Stomach (tissue), 8 donors: ENCODE measurements at regions not wholly inside any gene's neighbourhood (a gene's known extent, or its start where the extent isn't known, plus 50 kb on each side); places are given as distances from the start of the nearest gene placed in this dataset.

ENCODE experiments used
- DNase-seq, 2 donors: peaks; one replicate each; pipeline versions ENCODE4 v3.0.0 to v3.0.0-alpha.2; 2013 to 2019
- H3K27ac ChIP-seq, 5 donors: fragments of 200-600 bp in 4 of 5; sonication (generic) in 4 of 5; one replicate each; pipeline ENCODE4 v1.5.1; 2013 to 2019; ENCODE audit warnings: mild to moderate bottlenecking in 1 of 5, moderate library complexity in 1 of 5
- H3K27me3 ChIP-seq, 3 donors: fragments of 200-600 bp; sonication (generic); one replicate each; pipeline ENCODE4 v1.5.1; 2017 to 2019; ENCODE audit warnings: mixed run types in 1 of 3
- H3K36me3 ChIP-seq, 4 donors: fragments of 200-600 bp; sonication (generic); 1 replicate in 3 of 4; 2 replicates in 1 of 4; pipeline ENCODE4 v1.5.1; 2016 to 2019
- H3K4me1 ChIP-seq, 4 donors: fragments of 200-600 bp; sonication (generic); one replicate each; pipeline ENCODE4 v1.5.1; 2016 to 2019
- H3K4me3 ChIP-seq, 4 donors: fragments of 200-600 bp; sonication (generic) in 3 of 4; one replicate each; pipeline ENCODE4 v1.5.1; 2016 to 2019; ENCODE audit warnings: mild to moderate bottlenecking in 1 of 4
- H3K9me3 ChIP-seq, 4 donors: fragments of 200-600 bp; sonication (generic); one replicate each; pipeline ENCODE4 v1.5.1; 2016 to 2019
- CTCF ChIP-seq, 7 experiments: fragments of 450-650 bp in 4 of 7; fragments of 200-600 bp in 3 of 7; sonication (generic) in 3 of 7; IDR thresholded peaks; one replicate each; pipeline ENCODE4 v1.5.1; 2016 to 2019; ENCODE audit warnings: antibody characterized with exemption in 7 of 7, control low read depth in 2 of 7, mild to moderate bottlenecking in 1 of 7
- EP300 ChIP-seq: sonication (generic); formaldehyde crosslinking; IDR thresholded peaks from one replicate; pipeline ENCODE4 v1.6.1; 2017; ENCODE audit warnings: antibody characterized with exemption
- POLR2A ChIP-seq, 4 donors: fragments of 450-650 bp; IDR thresholded peaks; one replicate each; pipeline ENCODE4 v1.6.1; 2016; ENCODE audit warnings: antibody characterized with exemption in 4 of 4, control low read depth in 2 of 4, mild to moderate bottlenecking in 1 of 4, moderate library complexity in 1 of 4
- POLR2AphosphoS5 ChIP-seq, 3 donors: sonication (generic); formaldehyde crosslinking; IDR thresholded peaks; one replicate each; pipeline ENCODE4 v1.6.1; 2016; ENCODE audit warnings: antibody characterized with exemption in 3 of 3
- WGBS, 5 donors: extraction: QIAGEN DNeasy Blood & Tissue Kit in 3 of 5; methylation state at CpG; one replicate each; pipeline versions ENCODE4 v1.1.5 to v1.1.7; 2013 to 2018; 5-methylcytosine and 5-hydroxymethylcytosine counted together
- intact Hi-C: fragments of 100-400 bp; cut with DNase I; formaldehyde crosslinking; loops from one replicate; pipeline ENCODE4 v1.15.1; 2023; ENCODE audit warnings: low total_unique reads
- donor health status: healthy with polysubstance abuse.
- donor health status: Bipolar disorder and iron deficiency.
- donor health status: healthy.

GRCh38 chr5:86968301-86968753 is 299.4 kb upstream of the RASA1 start:
- Histone ChIP-seq H3K4me1 (peaks cover 0 to 7% (median 2%) of the 10 kb centered on the region in 4 donors), H3K27me3 (no peaks in the 10 kb centered on the region), H3K36me3 (no peaks in the 10 kb centered on the region), H3K4me3 (no peak overlapping the region), H3K9me3 (no peaks in the 10 kb centered on the region), H3K27ac (no peak overlapping the region)
- no peak for TF ChIP-seq POLR2AphosphoS5 (IDR thresholded peaks at IDR 0.05)
- TF ChIP-seq EP300 = no peak
- peak in 3 of 7 experiments; percentile 24 to 31 (median 29) for TF ChIP-seq CTCF (IDR thresholded peaks at IDR 0.05)
- no peak for TF ChIP-seq POLR2A (IDR thresholded peaks at IDR 0.05)
- WGBS, 5 donors = 3 to 9% (median 5%) methylated on average over 4 of the region's 4 CpGs
- intact Hi-C loops = no loop called here
- peak in 1 of 2 donors; percentile 67 for DNase-seq

GRCh38 chr5:86970361-86970760 is 297.3 kb upstream of the RASA1 start:
- no peaks in the 10 kb centered on the region for H3K27me3 ChIP-seq
- intact Hi-C loops = no loop called here
- H3K9me3 ChIP-seq = no peaks in the 10 kb centered on the region
- no peak for DNase-seq
- H3K4me1 ChIP-seq = peaks cover 0 to 7% (median 2%) of the 10 kb centered on the region in 4 donors
- TF ChIP-seq CTCF (IDR thresholded peaks at IDR 0.05) (no peak), EP300 (no peak), POLR2A (IDR thresholded peaks at IDR 0.05) (no peak), POLR2AphosphoS5 (IDR thresholded peaks at IDR 0.05) (no peak)
- no peaks in the 10 kb centered on the region for H3K36me3 ChIP-seq
- 81 to 94% (median 89%) methylated on average over 3 of the region's 3 CpGs for WGBS, 5 donors
- no peak overlapping the region for H3K27ac ChIP-seq
- no peak overlapping the region for H3K4me3 ChIP-seq

GRCh38 chr5:86971034-86971571 is 296.6 kb upstream of the RASA1 start:
- WGBS, 5 donors = 16 to 34% (median 31%) methylated on average over 4 of the region's 4 CpGs
- Histone ChIP-seq H3K27ac (no peak overlapping the region), H3K9me3 (no peaks in the 10 kb centered on the region), H3K4me3 (no peak overlapping the region), H3K4me1 (peaks cover 0 to 7% (median 2%) of the 10 kb centered on the region in 4 donors), H3K36me3 (no peaks in the 10 kb centered on the region), H3K27me3 (no peaks in the 10 kb centered on the region)
- intact Hi-C loops = no loop called here
- TF ChIP-seq POLR2AphosphoS5 (IDR thresholded peaks at IDR 0.05) = no peak
- no peak for TF ChIP-seq POLR2A (IDR thresholded peaks at IDR 0.05)
- TF ChIP-seq EP300 = no peak
- peak in 1 of 7 experiments; percentile 16 for TF ChIP-seq CTCF (IDR thresholded peaks at IDR 0.05)
- DNase-seq = no peak

GRCh38 chr5:86974955-86975354 is 292.7 kb upstream of the RASA1 start:
- TF ChIP-seq POLR2AphosphoS5 (IDR thresholded peaks at IDR 0.05) (no peak), POLR2A (IDR thresholded peaks at IDR 0.05) (no peak), EP300 (no peak), CTCF (IDR thresholded peaks at IDR 0.05) (no peak)
- DNase-seq = peak in 1 of 2 donors; percentile 17
- Histone ChIP-seq H3K36me3 (no peaks in the 10 kb centered on the region), H3K4me3 (no peak overlapping the region), H3K4me1 (no peaks in the 10 kb centered on the region), H3K27me3 (no peaks in the 10 kb centered on the region), H3K27ac (no peak overlapping the region), H3K9me3 (no peaks in the 10 kb centered on the region)
- WGBS, 5 donors = 33 to 60% (median 47%) methylated on average over 1 of the region's 1 CpG
- intact Hi-C loops = no loop called here
